GOT3 (cell line): ENCODE measurements at regions not wholly inside any gene's neighbourhood (a gene's known extent, or its start where the extent isn't known, plus 50 kb on each side); places are given as distances from the start of the nearest gene placed in this dataset.
A peak's percentile ranks its signal among the peaks of the same experiment; 100 is the strongest.

Experiments
- DNase-seq: peaks from one replicate; lab custom pipeline; 2025; ENCODE audit warnings: mixed read lengths; lab: John Stamatoyannopoulos, UW

- no peak for DNase-seq
These were observed 63.2 kb upstream of the EPS8L3 start for GRCh38 chr1:109826930-109827349.

- no peak for DNase-seq
These were observed 62.7 kb upstream of the EPS8L3 start for GRCh38 chr1:109826446-109826845.

DNA sequence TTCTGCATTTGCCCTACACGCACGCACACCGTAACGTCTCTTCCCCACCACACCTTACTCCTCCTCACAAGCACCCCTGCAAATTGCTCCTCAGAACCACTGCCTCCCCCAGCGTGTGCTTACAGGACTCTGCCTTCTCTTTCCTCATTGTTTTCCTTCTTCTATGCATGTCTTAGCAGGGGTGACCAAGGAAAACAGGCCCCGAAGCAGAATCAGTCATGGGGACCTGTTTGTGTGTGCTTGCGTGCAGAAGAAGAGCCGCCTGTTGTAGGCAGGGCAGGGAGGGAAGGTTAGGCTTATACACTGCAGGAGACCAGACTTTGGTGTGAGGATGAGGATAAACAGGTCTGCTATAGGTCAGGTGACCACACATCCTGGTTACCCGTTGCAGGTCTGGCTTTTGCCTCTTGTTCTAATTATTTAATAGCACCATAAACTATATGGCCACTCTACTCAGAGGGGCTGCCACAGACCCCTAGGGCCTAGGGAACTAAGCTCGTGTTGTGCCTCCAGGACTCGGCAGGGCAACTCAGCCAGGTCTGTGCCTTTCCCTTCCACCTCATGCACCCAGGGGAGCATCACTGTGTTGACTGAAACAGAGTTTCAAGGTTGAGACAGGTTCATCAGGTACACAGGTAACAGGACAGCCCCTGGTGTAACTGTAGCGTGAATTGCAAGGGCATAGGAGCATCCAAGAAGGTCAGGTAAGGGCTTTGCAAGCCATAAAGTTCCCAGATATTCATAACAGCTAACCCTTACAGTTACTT, 60.8 kb upstream of the EPS8L3 start:
- no peak for DNase-seq

- DNase-seq, result no peak
These were observed 60.0 kb upstream of the EPS8L3 start for GRCh38 chr1:109823543-109824348.

- no peak for DNase-seq
These were observed 59.2 kb upstream of the EPS8L3 start for GRCh38 chr1:109822749-109823542.

DNA sequence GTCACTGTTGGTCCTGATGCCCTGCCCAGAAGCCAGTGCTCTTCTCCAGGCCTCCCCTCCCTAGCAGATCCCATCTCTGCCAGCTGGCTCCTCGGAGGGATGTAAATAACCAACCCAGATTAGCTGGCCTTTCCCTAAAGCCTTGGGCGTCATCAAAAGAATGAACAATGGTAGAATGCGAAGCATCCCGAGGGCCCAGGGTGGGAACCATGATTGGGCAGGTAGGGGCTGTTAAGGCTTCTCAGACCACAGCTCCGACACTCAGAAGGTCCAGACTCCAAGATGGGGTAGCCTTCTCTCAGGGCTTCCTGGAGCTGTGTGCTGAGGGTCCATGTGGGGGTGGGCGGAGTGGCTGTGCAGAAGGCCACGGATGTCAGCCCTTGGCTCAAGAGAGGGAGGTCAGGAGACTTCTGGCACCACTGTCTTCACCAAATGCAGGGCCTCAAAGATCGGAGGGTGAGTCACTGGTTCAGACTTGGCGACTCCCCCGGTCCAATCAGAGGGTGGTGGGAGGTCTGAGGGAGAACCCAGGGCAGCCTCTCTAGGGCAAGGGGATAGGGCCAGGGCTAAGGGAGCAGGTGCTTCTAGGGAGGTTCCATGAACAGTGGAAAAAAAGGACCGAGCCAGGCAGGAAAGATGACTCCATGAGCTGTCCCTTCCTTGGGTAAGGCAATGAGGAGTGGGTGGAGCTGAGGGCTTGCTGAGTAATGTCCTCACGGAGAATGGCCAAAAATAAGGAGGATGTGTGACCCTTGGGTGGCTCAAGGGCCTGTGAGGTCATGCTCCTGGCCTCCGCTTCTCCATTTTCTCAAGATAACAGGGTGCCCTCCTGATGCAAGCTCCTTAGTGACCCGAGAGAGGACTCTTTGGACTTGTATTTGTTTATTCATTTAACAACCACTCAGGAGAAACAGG, 58.4 kb upstream of the EPS8L3 start:
- DNase-seq, result peak; percentile 28

GRCh38 chr1:109821221-109821669, 57.5 kb upstream of the EPS8L3 start:
- DNase-seq, result peak; percentile 46

DNA sequence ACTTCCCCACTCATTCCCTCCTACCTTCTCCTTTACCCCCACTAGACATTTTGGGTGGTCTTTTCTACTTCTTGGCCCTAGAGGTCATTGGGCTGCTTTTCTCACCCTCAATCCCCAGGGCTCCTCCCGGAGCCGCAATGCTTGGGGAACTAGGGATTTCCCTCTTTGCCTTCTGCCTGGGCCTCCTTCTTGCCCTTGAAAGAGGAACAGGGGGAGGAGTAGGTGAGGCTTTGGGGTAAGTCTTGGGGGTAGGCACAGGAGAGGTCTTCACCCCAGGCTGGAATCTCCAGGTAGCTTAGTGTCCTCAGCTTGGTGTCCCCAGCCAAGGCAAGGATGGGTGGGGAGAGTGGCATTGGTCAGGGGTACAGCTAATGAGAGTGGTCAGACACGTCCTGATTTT, 56.2 kb upstream of the EPS8L3 start:
- DNase-seq, result no peak

GRCh38 chr1:109818988-109819764, 55.5 kb upstream of the EPS8L3 start:
- no peak for DNase-seq

DNA sequence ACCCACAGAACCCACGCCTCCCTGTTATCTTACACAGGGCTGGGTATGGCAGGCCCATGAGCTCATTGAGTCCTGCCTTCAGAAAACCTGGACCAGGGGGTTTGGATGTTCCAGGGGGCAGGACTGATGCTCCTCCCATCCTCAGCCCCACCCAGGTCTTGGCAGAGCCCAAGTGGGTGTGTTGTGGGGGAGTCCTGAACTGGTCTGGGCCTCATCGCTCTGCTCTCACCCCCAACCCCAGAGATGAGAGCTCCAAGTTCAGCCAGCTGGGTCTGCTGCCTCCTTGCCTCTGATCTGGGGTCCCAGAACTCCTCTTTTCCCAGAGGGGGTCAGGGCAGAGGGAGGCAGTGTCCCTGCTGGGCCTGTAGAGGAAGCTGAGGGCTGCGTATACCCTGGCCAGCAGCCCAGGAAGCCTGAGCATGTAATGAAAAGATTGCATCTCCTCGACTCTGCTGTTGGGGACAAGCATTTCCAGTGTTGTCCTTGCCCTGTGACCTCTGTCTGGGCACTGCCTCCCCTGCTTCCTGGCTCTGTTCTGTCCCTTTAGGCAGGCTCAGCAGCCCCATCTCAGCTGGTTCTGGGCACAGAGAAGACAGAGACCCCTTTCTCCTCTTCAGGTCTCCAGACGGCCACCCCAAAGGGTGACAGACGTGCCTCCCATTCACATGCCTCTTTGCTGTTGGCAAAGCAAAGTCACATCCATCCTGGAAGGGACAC, 54.7 kb upstream of the EPS8L3 start:
- no peak for DNase-seq

DNA sequence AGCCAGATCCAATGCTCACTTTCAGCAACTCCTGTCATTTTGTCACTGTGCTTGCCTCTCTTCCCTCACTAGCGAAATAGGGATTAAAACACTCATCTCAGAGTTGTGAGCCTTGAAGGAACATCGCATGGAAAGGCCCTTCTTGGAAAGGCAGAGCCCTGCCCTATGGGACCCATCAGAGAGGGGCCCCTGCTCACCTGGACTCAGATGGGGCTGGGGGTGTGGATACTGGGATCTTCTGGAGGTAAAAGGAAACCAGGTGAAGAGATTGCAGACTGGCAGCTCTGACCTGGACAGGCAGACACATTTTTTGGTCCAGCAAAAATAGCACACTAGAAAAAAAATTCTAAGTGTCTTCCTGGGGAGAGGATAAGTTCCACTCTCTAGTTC, 54.2 kb upstream of the EPS8L3 start:
- DNase-seq, result no peak

- no peak for DNase-seq
These were observed 53.3 kb upstream of the EPS8L3 start for GRCh38 chr1:109816975-109817535.

DNA sequence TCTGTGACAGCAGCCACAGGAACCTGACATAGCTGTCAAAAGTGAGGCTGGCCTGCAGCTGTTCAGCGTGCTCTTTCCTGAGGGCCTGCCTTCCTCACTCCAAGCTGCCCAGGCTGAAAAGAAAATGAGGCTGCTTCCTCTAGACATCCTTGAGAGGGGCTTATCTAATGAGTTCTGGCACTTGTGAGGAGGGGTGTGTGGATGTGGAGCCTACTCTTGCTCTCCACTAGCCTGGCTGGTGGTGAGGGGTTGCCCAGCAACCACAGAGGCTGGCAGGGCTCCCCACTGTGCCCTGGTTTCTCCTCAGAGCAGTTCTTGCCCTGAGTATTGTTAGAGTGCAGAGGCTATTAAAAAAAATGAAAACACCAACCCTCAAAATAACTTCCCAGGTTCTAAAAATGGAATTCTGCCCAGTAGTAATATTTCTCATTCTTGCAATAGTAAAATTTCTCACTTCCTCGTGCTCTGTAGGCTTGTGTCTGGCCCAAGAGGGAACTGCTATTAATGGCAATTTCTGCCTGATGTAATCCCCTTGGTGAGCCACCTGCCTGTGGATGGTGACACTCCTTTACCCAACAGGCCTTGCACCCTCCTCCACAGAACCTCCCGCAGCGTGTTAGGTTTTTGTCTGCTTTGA, 52.6 kb upstream of the EPS8L3 start:
- no peak for DNase-seq

DNA sequence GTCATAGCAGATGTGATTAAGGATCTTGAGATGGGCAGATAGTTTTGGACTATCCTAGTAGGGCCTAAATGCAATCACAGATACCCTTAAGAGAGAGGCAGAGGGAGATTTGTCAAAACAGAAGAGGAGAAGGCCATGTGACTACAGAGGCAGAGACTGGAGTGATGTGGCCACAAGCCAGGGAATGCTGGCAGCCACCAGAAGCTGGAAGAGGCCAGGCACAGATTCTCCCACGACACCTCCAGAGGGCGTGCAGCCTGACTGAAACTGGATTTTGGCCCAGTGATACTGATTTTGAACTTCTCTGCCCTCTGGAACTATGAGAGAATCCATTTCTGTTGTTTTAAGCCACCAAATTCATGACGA, 52.1 kb upstream of the EPS8L3 start:
- no peak for DNase-seq

GRCh38 chr1:109814993-109815786, 51.5 kb upstream of the EPS8L3 start:
- DNase-seq, result no peak

DNA sequence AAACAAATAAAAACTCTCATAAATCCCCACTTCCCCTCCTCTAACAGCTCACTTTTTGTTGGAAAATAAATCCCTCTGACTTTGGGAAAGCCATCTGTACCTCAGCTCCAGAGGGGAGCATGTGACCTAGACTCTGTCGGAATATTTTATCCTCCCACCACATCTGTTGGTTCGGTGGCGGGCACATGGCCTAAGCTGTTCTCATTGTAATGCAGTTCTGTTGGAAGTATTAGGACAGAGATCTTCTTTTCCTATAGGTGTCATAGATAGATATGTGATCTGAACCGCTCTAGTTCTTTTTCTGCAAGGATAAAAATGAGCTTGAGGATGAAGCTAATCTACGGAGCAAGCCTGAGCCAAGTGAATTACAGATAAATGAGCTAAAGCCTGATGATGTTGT, 50.5 kb upstream of the EPS8L3 start:
- DNase-seq, result no peak
